GM18870 (cell line): ENCODE measurements at regions not wholly inside any gene's neighbourhood (a gene's known extent, or its start where the extent isn't known, plus 50 kb on each side); places are given as distances from the start of the nearest gene placed in this dataset.
"Not testable (repeated sequence)": the region's sequence is repeated elsewhere in the genome, so short reads cannot be mapped to it uniquely, and the experiment has no call there.

Experiments
- ATAC-seq: cut with Tn5 transposase; IDR thresholded peaks from one replicate; pipeline ENCODE4 v1.9.1; 2021; ENCODE audit warnings: moderate library complexity; ENCODE audit not compliant: unreplicated experiment

GRCh38 chr1:73100216-73100615 is 817.9 kb upstream of the NEGR1 start:
- no peak for ATAC-seq

GRCh38 chr1:73097917-73098316 is 815.6 kb upstream of the NEGR1 start:
- no peak for ATAC-seq

GRCh38 chr1:73096841-73097240 is 814.5 kb upstream of the NEGR1 start:
- no peak for ATAC-seq

GRCh38 chr1:73092383-73092782 is 810.0 kb upstream of the NEGR1 start:
- ATAC-seq = no peak

- no peak for ATAC-seq
These were observed 784.5 kb upstream of the NEGR1 start for GRCh38 chr1:73066866-73067265.

- no peak for ATAC-seq
These were observed 783.2 kb upstream of the NEGR1 start for GRCh38 chr1:73065339-73066041.

GRCh38 chr1:73056826-73057225 is 774.5 kb upstream of the NEGR1 start:
- ATAC-seq = no peak

- ATAC-seq = no peak
These were observed 762.1 kb upstream of the NEGR1 start for GRCh38 chr1:73044241-73045036.

- no peak for ATAC-seq
These were observed 760.1 kb upstream of the NEGR1 start for GRCh38 chr1:73042403-73042802.

- no peak for ATAC-seq
These were observed 758.5 kb upstream of the NEGR1 start for GRCh38 chr1:73040811-73041210.

GRCh38 chr1:73034271-73034670 is 751.9 kb upstream of the NEGR1 start:
- ATAC-seq = no peak

GRCh38 chr1:73033640-73034039 is 751.3 kb upstream of the NEGR1 start:
- ATAC-seq = no peak

GRCh38 chr1:73029571-73029970 is 747.2 kb upstream of the NEGR1 start:
- ATAC-seq = no peak

- ATAC-seq = no peak
These were observed 743.8 kb upstream of the NEGR1 start for GRCh38 chr1:73026114-73026513.

GRCh38 chr1:73009938-73010337 is 727.6 kb upstream of the NEGR1 start:
- no peak for ATAC-seq

- no peak for ATAC-seq
These were observed 727.0 kb upstream of the NEGR1 start for GRCh38 chr1:73009311-73009710.

GRCh38 chr1:72997624-72998023 is 715.3 kb upstream of the NEGR1 start:
- no peak for ATAC-seq

GRCh38 chr1:72997041-72997440 is 714.7 kb upstream of the NEGR1 start:
- ATAC-seq = no peak

GRCh38 chr1:72987871-72988270 is 705.5 kb upstream of the NEGR1 start:
- ATAC-seq = not testable (repeated sequence)

- no peak for ATAC-seq
These were observed 704.4 kb upstream of the NEGR1 start for GRCh38 chr1:72986591-72987290.

GRCh38 chr1:72985024-72985423 is 702.7 kb upstream of the NEGR1 start:
- not testable (repeated sequence) for ATAC-seq

GRCh38 chr1:72983011-72983410 is 700.7 kb upstream of the NEGR1 start:
- ATAC-seq = not testable (repeated sequence)
